ENCODE measurements at regions not wholly inside any gene's neighbourhood (a gene's known extent, or its start where the extent isn't known, plus 50 kb on each side); places are given as distances from the start of the nearest gene placed in this dataset.

GRCh38 chr19:31223740-31224534, 125.3 kb downstream of the TSHZ3 start:
- peak; percentile 97 for DNase-seq

GRCh38 chr19:31220540-31220939, 128.7 kb downstream of the TSHZ3 start:
- DNase-seq, result peak; percentile 34

DNA sequence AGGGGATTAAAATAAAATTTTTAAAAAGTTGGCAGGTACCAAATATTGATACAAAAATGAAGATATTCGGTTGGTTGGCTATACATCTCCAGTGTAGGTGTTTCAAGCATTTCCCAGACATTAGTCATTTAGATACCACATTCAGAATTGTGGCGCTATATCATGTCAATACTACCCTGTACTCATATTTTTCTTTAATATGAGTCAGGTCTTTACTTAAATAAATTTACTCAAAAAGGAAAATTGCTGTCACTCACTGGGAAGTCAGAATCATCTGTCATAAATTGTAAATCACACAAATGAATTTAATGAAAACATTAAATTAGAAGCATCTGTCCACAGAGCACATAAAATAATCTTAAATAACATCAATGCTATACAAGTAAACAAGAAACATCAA, 134.2 kb downstream of the TSHZ3 start:
- DNase-seq, result peak; percentile 49

- peak; percentile 99 for DNase-seq
Measured at GRCh38 chr19:31214086-31214485, 135.2 kb downstream of the TSHZ3 start.

GRCh38 chr19:31211088-31211487, 138.1 kb downstream of the TSHZ3 start:
- DNase-seq, result no peak

- no peak for DNase-seq
Measured at GRCh38 chr19:31205887-31206518, 143.2 kb downstream of the TSHZ3 start.

DNA sequence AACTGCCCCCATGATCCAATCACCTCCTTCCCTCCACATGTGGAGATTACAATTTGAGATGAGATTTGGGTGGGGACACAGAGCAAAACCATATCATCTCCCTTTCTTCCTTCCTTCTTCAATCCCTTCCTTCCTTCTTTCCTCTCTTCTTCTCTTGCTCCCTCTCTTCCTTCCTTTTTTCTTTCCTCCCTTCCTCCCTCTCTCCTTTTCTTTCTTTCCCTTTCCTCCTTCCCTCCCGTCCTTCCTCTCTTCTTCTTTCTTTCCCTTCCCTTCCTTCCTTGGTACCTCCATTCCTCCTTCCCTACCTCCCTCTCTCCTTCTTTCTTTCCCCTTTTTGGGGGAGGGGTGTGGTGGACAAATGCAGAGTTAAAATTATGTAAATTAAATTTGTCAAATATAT, 145.1 kb downstream of the TSHZ3 start:
- no peak for DNase-seq

GRCh38 chr19:31185261-31185660, 164.0 kb downstream of the TSHZ3 start:
- no peak for DNase-seq

- DNase-seq, result no peak
Measured at GRCh38 chr19:31181535-31181934, 167.7 kb downstream of the TSHZ3 start.

- DNase-seq, result no peak
Measured at GRCh38 chr19:31180907-31181306, 168.3 kb downstream of the TSHZ3 start.

DNA sequence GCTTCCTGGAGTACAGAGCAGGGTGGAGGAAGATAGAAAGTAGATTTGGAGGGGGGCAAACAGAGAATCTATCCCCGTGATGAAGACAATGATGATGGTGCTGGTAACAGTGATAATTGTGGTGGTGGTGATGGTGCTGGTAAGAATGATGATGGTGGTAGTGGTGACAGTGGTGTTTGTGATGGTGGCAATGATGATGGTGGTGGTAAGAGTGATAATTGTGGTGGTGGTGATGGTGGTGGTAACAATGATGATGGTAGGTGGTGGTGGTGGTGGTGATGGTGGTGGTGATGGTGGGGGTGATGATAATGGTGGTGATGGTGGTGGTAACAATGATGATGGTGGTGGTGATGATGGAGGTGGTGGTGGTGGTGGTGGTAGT, 169.8 kb downstream of the TSHZ3 start:
- no peak for DNase-seq

GRCh38 chr19:31178833-31179470, 170.3 kb downstream of the TSHZ3 start:
- DNase-seq, result no peak

- peak; percentile 18 for DNase-seq
Measured at GRCh38 chr19:31177246-31177645, 172.0 kb downstream of the TSHZ3 start.

- no peak for DNase-seq
Measured at GRCh38 chr19:31175564-31176348, 173.5 kb downstream of the TSHZ3 start.

GRCh38 chr19:31174948-31175347, 174.3 kb downstream of the TSHZ3 start:
- DNase-seq, result no peak

- no peak for DNase-seq
Measured at GRCh38 chr19:31173991-31174390, 175.2 kb downstream of the TSHZ3 start.

DNA sequence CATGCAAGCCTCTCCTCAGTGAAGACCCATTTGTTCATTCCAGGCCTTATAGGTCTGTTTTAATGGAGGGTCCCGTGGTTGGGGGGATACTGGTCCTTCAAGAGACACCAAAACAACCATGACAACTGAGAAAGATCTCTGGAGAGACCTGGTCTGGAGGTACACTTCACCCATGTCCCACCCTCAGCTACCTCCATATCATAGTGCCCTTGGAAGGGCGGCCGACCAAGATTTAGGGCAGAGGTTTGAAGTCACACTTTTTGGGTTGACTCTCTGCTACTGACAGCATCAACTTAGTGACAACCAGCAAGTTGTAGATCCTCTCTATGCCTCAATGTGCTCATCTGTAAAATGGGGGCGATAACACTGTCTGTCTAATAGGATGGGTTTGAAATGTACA, 177.3 kb downstream of the TSHZ3 start:
- DNase-seq, result no peak

- DNase-seq, result no peak
Measured at GRCh38 chr19:31170046-31170445, 179.2 kb downstream of the TSHZ3 start.

DNA sequence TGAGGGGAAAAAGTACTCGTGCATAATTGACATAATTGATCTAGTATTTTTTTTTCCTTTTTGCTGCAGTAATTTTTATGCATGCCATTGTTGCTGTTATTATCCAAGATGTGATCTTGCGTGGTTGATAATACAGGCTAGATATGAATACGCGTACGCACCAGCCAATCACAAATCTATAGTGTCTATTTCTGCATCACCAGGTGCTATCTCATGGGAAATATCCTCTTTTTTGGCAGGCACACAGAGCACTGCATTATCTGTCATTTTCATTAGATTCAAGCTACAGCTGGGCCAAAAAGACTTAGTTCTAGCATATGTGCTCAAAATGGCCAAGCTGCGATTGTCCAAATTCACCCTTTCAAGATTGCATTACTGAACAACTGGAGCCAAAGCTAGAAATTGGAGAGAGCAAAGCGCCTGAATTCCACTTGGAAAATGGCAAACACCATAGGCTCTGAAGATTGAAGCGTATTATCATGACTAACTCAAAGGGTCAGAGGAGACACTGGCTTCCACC, 181.1 kb downstream of the TSHZ3 start:
- DNase-seq, result no peak

DNA sequence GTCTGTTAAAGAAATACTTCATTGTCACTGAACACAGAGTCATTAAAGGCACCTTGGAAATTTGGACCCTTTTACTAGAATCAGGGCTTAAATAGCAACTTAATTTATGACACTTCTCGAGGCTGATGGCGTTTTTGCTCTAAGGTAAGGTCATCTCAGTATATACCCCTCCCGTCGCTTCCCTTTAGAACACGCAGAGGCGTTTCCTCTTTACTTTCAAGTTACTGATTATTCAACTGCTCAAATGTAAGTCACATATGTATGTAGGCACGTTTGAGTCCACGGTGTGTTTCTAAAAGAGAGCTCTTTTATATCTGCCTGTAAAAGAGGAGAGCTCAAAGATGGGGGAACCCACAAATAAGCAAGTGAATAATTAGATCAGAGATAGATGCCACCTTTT, 181.5 kb downstream of the TSHZ3 start:
- no peak for DNase-seq

DNA sequence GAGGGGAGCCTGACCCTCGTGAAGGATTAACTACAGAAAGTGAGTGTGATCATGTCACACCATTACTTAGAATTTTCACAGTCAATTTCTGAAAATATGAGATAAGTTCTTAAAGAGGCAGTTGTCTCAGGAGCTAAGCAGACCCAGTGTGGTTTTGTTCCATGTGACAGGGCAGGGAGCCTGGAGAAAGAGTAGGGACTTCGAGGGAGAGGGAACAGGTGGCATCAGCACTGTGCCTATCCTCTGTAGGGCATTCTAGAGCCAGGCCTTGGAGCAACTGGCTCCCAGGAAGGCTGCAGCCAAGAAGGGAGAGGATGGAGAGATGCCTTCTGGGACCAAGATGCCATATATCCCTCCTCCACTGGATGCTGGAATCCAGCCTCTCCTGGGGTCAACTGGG, 183.0 kb downstream of the TSHZ3 start:
- DNase-seq, result no peak

DNA sequence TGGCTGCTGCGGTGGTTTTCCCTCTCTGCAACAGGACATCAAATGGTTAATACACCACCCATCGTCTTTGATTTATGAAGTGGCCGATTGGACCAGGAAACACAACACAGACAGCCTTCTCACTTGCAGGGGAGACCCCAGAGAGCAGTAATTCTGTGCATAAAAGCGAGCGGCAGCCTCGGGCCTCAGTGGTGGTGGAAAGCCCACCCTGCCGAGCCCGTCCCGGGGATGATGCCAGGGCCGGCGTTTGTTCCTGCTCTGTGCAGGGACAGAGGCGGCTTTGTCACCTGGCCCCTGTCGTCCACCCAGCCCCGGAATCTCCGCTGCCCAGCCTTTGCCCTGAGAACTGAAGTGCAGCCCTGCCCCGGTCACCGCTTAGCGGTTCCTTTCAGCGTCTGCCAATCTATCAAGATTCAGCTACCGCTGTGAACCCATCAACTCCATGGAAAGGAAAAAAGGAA, 184.4 kb downstream of the TSHZ3 start:
- no peak for DNase-seq

Measured in fibroblast of skin of back (primary cell).